GM21381 (cell line): ENCODE measurements at regions not wholly inside any gene's neighbourhood (a gene's known extent, or its start where the extent isn't known, plus 50 kb on each side); places are given as distances from the start of the nearest gene placed in this dataset.
"Not testable (repeated sequence)": the region's sequence is repeated elsewhere in the genome, so short reads cannot be mapped to it uniquely, and the experiment has no call there.

Source experiments
- ATAC-seq: cut with Tn5 transposase; IDR thresholded peaks from one replicate; pipeline ENCODE4 v1.9.1; 2021; ENCODE audit warnings: mild to moderate bottlenecking, moderate library complexity; ENCODE audit not compliant: unreplicated experiment

- ATAC-seq: no peak
These were observed 56.7 kb downstream of the P2RY1 start for GRCh38 chr3:152891678-152892077.

GRCh38 chr3:152892446-152892845 lies 57.5 kb downstream of the P2RY1 start:
- no peak for ATAC-seq

GRCh38 chr3:152893647-152894046 lies 58.7 kb downstream of the P2RY1 start:
- no peak for ATAC-seq

GRCh38 chr3:152899306-152899705 lies 64.4 kb downstream of the P2RY1 start:
- no peak for ATAC-seq

- ATAC-seq: no peak
These were observed 67.3 kb downstream of the P2RY1 start for GRCh38 chr3:152902141-152902669.

- ATAC-seq: no peak
These were observed 70.7 kb downstream of the P2RY1 start for GRCh38 chr3:152905631-152906030.

- no peak for ATAC-seq
These were observed 74.4 kb downstream of the P2RY1 start for GRCh38 chr3:152909180-152909883.

GRCh38 chr3:152910211-152910610 lies 75.3 kb downstream of the P2RY1 start:
- no peak for ATAC-seq

GRCh38 chr3:152910966-152911365 lies 76.0 kb downstream of the P2RY1 start:
- no peak for ATAC-seq

GRCh38 chr3:152914743-152915142 lies 79.8 kb downstream of the P2RY1 start:
- ATAC-seq: not testable (repeated sequence)

- ATAC-seq: no peak
These were observed 80.8 kb downstream of the P2RY1 start for GRCh38 chr3:152915695-152916094.

GRCh38 chr3:152916753-152917279 lies 81.9 kb downstream of the P2RY1 start:
- ATAC-seq: no peak

GRCh38 chr3:152921351-152921750 lies 86.4 kb downstream of the P2RY1 start:
- no peak for ATAC-seq

GRCh38 chr3:152922554-152922953 lies 87.6 kb downstream of the P2RY1 start:
- ATAC-seq: no peak

- ATAC-seq: no peak
These were observed 92.2 kb downstream of the P2RY1 start for GRCh38 chr3:152927131-152927530.

- no peak for ATAC-seq
These were observed 95.6 kb downstream of the P2RY1 start for GRCh38 chr3:152930516-152930915.

- no peak for ATAC-seq
These were observed 102.3 kb downstream of the P2RY1 start for GRCh38 chr3:152937234-152937633.

- ATAC-seq: no peak
These were observed 104.2 kb downstream of the P2RY1 start for GRCh38 chr3:152938974-152939636.

- no peak for ATAC-seq
These were observed 106.9 kb downstream of the P2RY1 start for GRCh38 chr3:152941859-152942258.

GRCh38 chr3:152942366-152942765 lies 107.4 kb downstream of the P2RY1 start:
- no peak for ATAC-seq

- no peak for ATAC-seq
These were observed 108.7 kb downstream of the P2RY1 start for GRCh38 chr3:152943645-152944044.

GRCh38 chr3:152944671-152945070 lies 109.7 kb downstream of the P2RY1 start:
- ATAC-seq: no peak
